ACC112 (cell line): ENCODE measurements at regions not wholly inside any gene's neighbourhood (a gene's known extent, or its start where the extent isn't known, plus 50 kb on each side); places are given as distances from the start of the nearest gene placed in this dataset.

Source experiments
- H2AFZ ChIP-seq: fragments of 200-600 bp; sonication (generic); one replicate; pipeline ENCODE4 v1.6.0; 2017; ENCODE audit warnings: antibody characterized with exemption, low read length; ENCODE audit not compliant: unreplicated experiment
- H3K27ac ChIP-seq: fragments of 200-600 bp; sonication (generic); 2 replicates; pipeline ENCODE4 v1.5.1; 2014; ENCODE audit warnings: low read depth, mild to moderate bottlenecking, antibody characterized with exemption, low read length, moderate library complexity
- H3K27me3 ChIP-seq: fragments of 200-600 bp; sonication (generic); 2 replicates; pipeline ENCODE4 v1.6.1; 2014; ENCODE audit warnings: mild to moderate bottlenecking, antibody characterized with exemption, low read length, moderate library complexity, mixed read lengths; ENCODE audit not compliant: insufficient read depth
- H3K36me3 ChIP-seq: fragments of 200-600 bp; sonication (generic); 2 replicates; pipeline ENCODE4 v1.6.1; 2016; ENCODE audit warnings: mild to moderate bottlenecking, antibody characterized with exemption, low read length, moderate library complexity, mixed read lengths; ENCODE audit not compliant: insufficient read depth
- H3K4me1 ChIP-seq: fragments of 200-600 bp; sonication (generic); one replicate; pipeline ENCODE4 v1.6.1; 2016; ENCODE audit warnings: low read length, mixed read lengths; ENCODE audit not compliant: insufficient read depth, unreplicated experiment, control insufficient read depth
- H3K4me3 ChIP-seq: fragments of 200-600 bp; sonication (generic); 2 replicates; pipeline ENCODE4 v1.5.1; 2014; ENCODE audit warnings: mild to moderate bottlenecking, low read depth, low read length
- H3K79me2 ChIP-seq: fragments of 200-600 bp; sonication (generic); one replicate; pipeline ENCODE4 v1.6.0; 2016; ENCODE audit warnings: low read length; ENCODE audit not compliant: control insufficient read depth, unreplicated experiment, insufficient read depth

- Histone ChIP-seq H3K4me1 (no peaks in the 10 kb centered on the region), H3K27me3 (no peaks in the 10 kb centered on the region), H2AFZ (no peak overlapping the region), H3K4me3 (no peak overlapping the region), H3K36me3 (no peaks in the 10 kb centered on the region), H3K27ac (no peak overlapping the region), H3K79me2 (no peaks in the 10 kb centered on the region)
Observed at GRCh38 chr12:91685917-91686316, 459.7 kb downstream of the BTG1 start.

- no peak overlapping the region for H3K27ac ChIP-seq
- no peak overlapping the region for H2AFZ ChIP-seq
- no peaks in the 10 kb centered on the region for H3K36me3 ChIP-seq
- H3K79me2 ChIP-seq: no peaks in the 10 kb centered on the region
- no peaks in the 10 kb centered on the region for H3K27me3 ChIP-seq
- H3K4me3 ChIP-seq: no peak overlapping the region
- no peaks in the 10 kb centered on the region for H3K4me1 ChIP-seq
Observed at GRCh38 chr12:91681751-91682150, 463.9 kb downstream of the BTG1 start.

GRCh38 chr12:91680864-91681263 is 464.8 kb downstream of the BTG1 start:
- Histone ChIP-seq H3K4me3 (no peak overlapping the region), H3K27ac (no peak overlapping the region), H3K27me3 (no peaks in the 10 kb centered on the region), H2AFZ (no peak overlapping the region), H3K4me1 (no peaks in the 10 kb centered on the region), H3K79me2 (no peaks in the 10 kb centered on the region), H3K36me3 (no peaks in the 10 kb centered on the region)

GRCh38 chr12:91677556-91677955 is 468.1 kb downstream of the BTG1 start:
- H3K27ac ChIP-seq: no peak overlapping the region
- H2AFZ ChIP-seq: no peak overlapping the region
- no peaks in the 10 kb centered on the region for H3K36me3 ChIP-seq
- no peaks in the 10 kb centered on the region for H3K79me2 ChIP-seq
- no peaks in the 10 kb centered on the region for H3K27me3 ChIP-seq
- H3K4me1 ChIP-seq: no peaks in the 10 kb centered on the region
- no peak overlapping the region for H3K4me3 ChIP-seq

GRCh38 chr12:91675401-91675800 is 470.2 kb downstream of the BTG1 start:
- Histone ChIP-seq H3K4me1 (no peaks in the 10 kb centered on the region), H2AFZ (no peak overlapping the region), H3K27me3 (no peaks in the 10 kb centered on the region), H3K27ac (no peak overlapping the region), H3K36me3 (no peaks in the 10 kb centered on the region), H3K79me2 (no peaks in the 10 kb centered on the region), H3K4me3 (no peak overlapping the region)

- H3K4me1 ChIP-seq: no peaks in the 10 kb centered on the region
- H3K27me3 ChIP-seq: no peaks in the 10 kb centered on the region
- H3K79me2 ChIP-seq: no peaks in the 10 kb centered on the region
- H3K4me3 ChIP-seq: no peak overlapping the region
- no peak overlapping the region for H2AFZ ChIP-seq
- H3K36me3 ChIP-seq: no peaks in the 10 kb centered on the region
- H3K27ac ChIP-seq: no peak overlapping the region
Observed at GRCh38 chr12:91672130-91672529, 473.5 kb downstream of the BTG1 start.

- Histone ChIP-seq H3K4me1 (no peaks in the 10 kb centered on the region), H3K27me3 (no peaks in the 10 kb centered on the region), H3K4me3 (no peak overlapping the region), H3K79me2 (no peaks in the 10 kb centered on the region), H3K36me3 (no peaks in the 10 kb centered on the region), H2AFZ (no peak overlapping the region), H3K27ac (no peak overlapping the region)
Observed at GRCh38 chr12:91667694-91668093, 478.0 kb downstream of the BTG1 start.

- H2AFZ ChIP-seq: no peak overlapping the region
- H3K4me3 ChIP-seq: no peak overlapping the region
Observed at GRCh38 chr12:91663744-91664143, 481.1 kb upstream of the DCN start.

GRCh38 chr12:91663310-91663709 is 480.7 kb upstream of the DCN start:
- Histone ChIP-seq H3K27ac (no peak overlapping the region), H3K27me3 (no peaks in the 10 kb centered on the region), H3K4me3 (no peak overlapping the region), H3K36me3 (no peaks in the 10 kb centered on the region), H2AFZ (no peak overlapping the region), H3K4me1 (no peaks in the 10 kb centered on the region), H3K79me2 (no peaks in the 10 kb centered on the region)

More at GRCh38 chr12:91663744-91664143, 481.1 kb upstream of the DCN start:
- Histone ChIP-seq H3K27me3 (no peaks in the 10 kb centered on the region), H3K27ac (no peak overlapping the region), H3K79me2 (no peaks in the 10 kb centered on the region), H3K36me3 (no peaks in the 10 kb centered on the region), H3K4me1 (no peaks in the 10 kb centered on the region)

GRCh38 chr12:91662021-91662420 is 479.4 kb upstream of the DCN start:
- H3K4me1 ChIP-seq: no peaks in the 10 kb centered on the region
- H3K4me3 ChIP-seq: no peak overlapping the region
- no peaks in the 10 kb centered on the region for H3K27me3 ChIP-seq
- H3K79me2 ChIP-seq: no peaks in the 10 kb centered on the region
- no peak overlapping the region for H3K27ac ChIP-seq
- no peak overlapping the region for H2AFZ ChIP-seq
- no peaks in the 10 kb centered on the region for H3K36me3 ChIP-seq

GRCh38 chr12:91657032-91657431 is 474.4 kb upstream of the DCN start:
- H3K79me2 ChIP-seq: no peaks in the 10 kb centered on the region
- no peaks in the 10 kb centered on the region for H3K4me1 ChIP-seq
- no peak overlapping the region for H3K27ac ChIP-seq
- no peaks in the 10 kb centered on the region for H3K36me3 ChIP-seq
- no peak overlapping the region for H3K4me3 ChIP-seq
- H2AFZ ChIP-seq: no peak overlapping the region
- no peaks in the 10 kb centered on the region for H3K27me3 ChIP-seq
